T-helper 1 cell treated with Interleukin-12 subunit alpha and Interleukin-12 subunit beta and Interleukin-4 antibody, amounts not matched to agents 30 μg/mL and 1 μg/mL, for 36 hours (primary cell): ENCODE measurements at regions not wholly inside any gene's neighbourhood (a gene's known extent, or its start where the extent isn't known, plus 50 kb on each side); places are given as distances from the start of the nearest gene placed in this dataset.
"Not testable (repeated sequence)": the region's sequence is repeated elsewhere in the genome, so short reads cannot be mapped to it uniquely, and the experiment has no call there.

Experiments
- H3K27ac Mint-ChIP-seq: one replicate; pipeline ENCODE4 v1.8.0; 2021; ENCODE audit warnings: mild to moderate bottlenecking, mixed read lengths
- H3K27me3 Mint-ChIP-seq: one replicate; pipeline ENCODE4 v1.8.0; 2021; ENCODE audit warnings: low read depth, mixed read lengths
- H3K36me3 Mint-ChIP-seq: one replicate; pipeline ENCODE4 v1.8.0; 2021; ENCODE audit warnings: low read depth, mixed read lengths
- H3K4me1 Mint-ChIP-seq: one replicate; pipeline ENCODE4 v1.8.0; 2021; ENCODE audit warnings: low read depth, mixed read lengths
- H3K4me3 Mint-ChIP-seq: one replicate; pipeline ENCODE4 v1.8.0; 2021; ENCODE audit warnings: mild to moderate bottlenecking, moderate library complexity, mixed read lengths
- H3K9me3 Mint-ChIP-seq: one replicate; pipeline ENCODE4 v1.8.0; 2021; ENCODE audit warnings: mixed read lengths

- no peak overlapping the region for H3K27ac Mint-ChIP-seq
- H3K4me1 Mint-ChIP-seq: no peaks in the 10 kb centered on the region
- H3K36me3 Mint-ChIP-seq: no peaks in the 10 kb centered on the region
- no peak overlapping the region for H3K4me3 Mint-ChIP-seq
- peaks cover 51% of the 10 kb centered on the region for H3K9me3 Mint-ChIP-seq
- no peaks in the 10 kb centered on the region for H3K27me3 Mint-ChIP-seq
Observed at GRCh38 chr7:68250143-68250542, 1253.5 kb downstream of the TYW1 start.

GRCh38 chr7:68254815-68255214 is 1258.2 kb downstream of the TYW1 start:
- peaks cover 28% of the 10 kb centered on the region for H3K9me3 Mint-ChIP-seq
- not testable (repeated sequence) for H3K27me3 Mint-ChIP-seq, H3K36me3 Mint-ChIP-seq, H3K4me1 Mint-ChIP-seq, H3K27ac Mint-ChIP-seq, H3K4me3 Mint-ChIP-seq

GRCh38 chr7:68256295-68256694 is 1259.7 kb downstream of the TYW1 start:
- Mint-ChIP-seq H3K9me3 (peaks cover 33% of the 10 kb centered on the region), H3K36me3 (no peaks in the 10 kb centered on the region), H3K27ac (no peak overlapping the region), H3K4me3 (no peak overlapping the region), H3K4me1 (no peaks in the 10 kb centered on the region), H3K27me3 (no peaks in the 10 kb centered on the region)

- H3K4me1 Mint-ChIP-seq: no peaks in the 10 kb centered on the region
- peaks cover 38% of the 10 kb centered on the region for H3K9me3 Mint-ChIP-seq
- no peaks in the 10 kb centered on the region for H3K36me3 Mint-ChIP-seq
- H3K4me3 Mint-ChIP-seq: no peak overlapping the region
- H3K27ac Mint-ChIP-seq: no peak overlapping the region
- H3K27me3 Mint-ChIP-seq: no peaks in the 10 kb centered on the region
Observed at GRCh38 chr7:68258609-68259008, 1262.0 kb downstream of the TYW1 start.

GRCh38 chr7:68265258-68265657 is 1268.6 kb downstream of the TYW1 start:
- Mint-ChIP-seq H3K36me3 (peaks cover 4% of the 10 kb centered on the region), H3K4me3 (no peak overlapping the region), H3K27me3 (no peaks in the 10 kb centered on the region), H3K9me3 (peaks cover 51% of the 10 kb centered on the region), H3K27ac (no peak overlapping the region), H3K4me1 (no peaks in the 10 kb centered on the region)

GRCh38 chr7:68266004-68266579 is 1269.5 kb downstream of the TYW1 start:
- Mint-ChIP-seq H3K36me3 (peaks cover 4% of the 10 kb centered on the region), H3K9me3 (peaks cover 43% of the 10 kb centered on the region)

GRCh38 chr7:68267486-68267885 is 1270.9 kb downstream of the TYW1 start:
- H3K4me3 Mint-ChIP-seq: no peak overlapping the region
- H3K27ac Mint-ChIP-seq: no peak overlapping the region
- H3K36me3 Mint-ChIP-seq: peaks cover 4% of the 10 kb centered on the region
- peaks cover 38% of the 10 kb centered on the region for H3K9me3 Mint-ChIP-seq
- H3K4me1 Mint-ChIP-seq: no peaks in the 10 kb centered on the region
- H3K27me3 Mint-ChIP-seq: no peaks in the 10 kb centered on the region

More at GRCh38 chr7:68266004-68266579, 1269.5 kb downstream of the TYW1 start:
- no peaks in the 10 kb centered on the region for H3K27me3 Mint-ChIP-seq
- H3K27ac Mint-ChIP-seq: no peak overlapping the region
- no peak overlapping the region for H3K4me3 Mint-ChIP-seq
- H3K4me1 Mint-ChIP-seq: no peaks in the 10 kb centered on the region

- Mint-ChIP-seq H3K4me1 (no peaks in the 10 kb centered on the region), H3K36me3 (peaks cover 4% of the 10 kb centered on the region), H3K27ac (no peak overlapping the region), H3K9me3 (peaks cover 27% of the 10 kb centered on the region), H3K27me3 (no peaks in the 10 kb centered on the region), H3K4me3 (no peak overlapping the region)
Observed at GRCh38 chr7:68269405-68269804, 1272.8 kb downstream of the TYW1 start.

- Mint-ChIP-seq H3K4me3 (no peak overlapping the region), H3K36me3 (no peaks in the 10 kb centered on the region), H3K27me3 (no peaks in the 10 kb centered on the region), H3K4me1 (no peaks in the 10 kb centered on the region), H3K9me3 (peaks cover 20% of the 10 kb centered on the region), H3K27ac (no peak overlapping the region)
Observed at GRCh38 chr7:68272507-68272906, 1275.9 kb downstream of the TYW1 start.

- Mint-ChIP-seq H3K4me3 (no peak overlapping the region), H3K9me3 (peaks cover 18% of the 10 kb centered on the region), H3K27me3 (no peaks in the 10 kb centered on the region), H3K36me3 (no peaks in the 10 kb centered on the region), H3K27ac (no peak overlapping the region), H3K4me1 (no peaks in the 10 kb centered on the region)
Observed at GRCh38 chr7:68276725-68277124, 1280.1 kb downstream of the TYW1 start.

GRCh38 chr7:68279827-68280400 is 1283.3 kb downstream of the TYW1 start:
- peaks cover 39% of the 10 kb centered on the region for H3K9me3 Mint-ChIP-seq
- no peaks in the 10 kb centered on the region for H3K27me3 Mint-ChIP-seq
- H3K4me3 Mint-ChIP-seq: no peak overlapping the region
- H3K4me1 Mint-ChIP-seq: no peaks in the 10 kb centered on the region
- no peaks in the 10 kb centered on the region for H3K36me3 Mint-ChIP-seq
- no peak overlapping the region for H3K27ac Mint-ChIP-seq

- Mint-ChIP-seq H3K36me3 (no peaks in the 10 kb centered on the region), H3K4me3 (no peak overlapping the region), H3K27me3 (no peaks in the 10 kb centered on the region), H3K9me3 (peaks cover 47% of the 10 kb centered on the region), H3K4me1 (no peaks in the 10 kb centered on the region), H3K27ac (no peak overlapping the region)
Observed at GRCh38 chr7:68280931-68281330, 1284.3 kb downstream of the TYW1 start.

GRCh38 chr7:68288144-68288593 is 1291.5 kb downstream of the TYW1 start:
- Mint-ChIP-seq H3K27ac (no peak overlapping the region), H3K27me3 (no peaks in the 10 kb centered on the region), H3K4me3 (no peak overlapping the region), H3K9me3 (peaks cover 51% of the 10 kb centered on the region), H3K36me3 (no peaks in the 10 kb centered on the region), H3K4me1 (no peaks in the 10 kb centered on the region)

GRCh38 chr7:68291710-68292109 is 1295.1 kb downstream of the TYW1 start:
- Mint-ChIP-seq H3K9me3 (peaks cover 42% of the 10 kb centered on the region), H3K4me3 (no peak overlapping the region), H3K4me1 (no peaks in the 10 kb centered on the region), H3K27ac (no peak overlapping the region), H3K36me3 (no peaks in the 10 kb centered on the region), H3K27me3 (no peaks in the 10 kb centered on the region)

GRCh38 chr7:68295386-68295785 is 1298.8 kb downstream of the TYW1 start:
- H3K27ac Mint-ChIP-seq: no peak overlapping the region
- H3K4me3 Mint-ChIP-seq: no peak overlapping the region
- no peaks in the 10 kb centered on the region for H3K27me3 Mint-ChIP-seq
- no peaks in the 10 kb centered on the region for H3K4me1 Mint-ChIP-seq
- peaks cover 49% of the 10 kb centered on the region for H3K9me3 Mint-ChIP-seq
- H3K36me3 Mint-ChIP-seq: no peaks in the 10 kb centered on the region
